ENCODE measurements at regions not wholly inside any gene's neighbourhood (a gene's known extent, or its start where the extent isn't known, plus 50 kb on each side); places are given as distances from the start of the nearest gene placed in this dataset.
"Not testable (repeated sequence)": the region's sequence is repeated elsewhere in the genome, so short reads cannot be mapped to it uniquely, and the experiment has no call there.

DNA sequence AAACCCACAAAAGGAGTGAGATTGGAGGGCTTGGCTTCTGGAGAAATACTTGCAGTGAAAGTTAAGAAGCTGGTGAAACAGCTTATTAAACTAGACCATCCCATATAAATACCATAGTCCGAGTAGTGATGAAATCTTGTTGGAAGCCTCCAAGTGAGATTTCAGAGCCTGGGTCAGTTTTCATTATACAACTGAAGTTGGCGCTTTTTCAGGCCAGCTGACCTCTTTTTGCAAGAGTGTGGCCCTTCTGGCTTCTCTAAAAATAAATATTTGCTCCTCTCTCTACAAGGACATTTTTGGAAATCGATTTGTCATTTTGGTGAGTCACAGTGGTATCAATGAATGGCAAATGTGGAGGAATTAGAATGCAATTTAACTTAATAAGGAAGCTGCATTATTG, 51.2 kb upstream of the THRB start:
- Mint-ChIP-seq H3K27ac (no peak overlapping the region), H3K36me3 (no peaks in the 10 kb centered on the region), H3K9me3 (no peaks in the 10 kb centered on the region), H3K27me3 (no peaks in the 10 kb centered on the region), H3K4me1 (no peaks in the 10 kb centered on the region), H3K4me3 (no peak overlapping the region)
- CTCF ChIA-PET: no interaction called here
- DNase-seq: no peak

DNA sequence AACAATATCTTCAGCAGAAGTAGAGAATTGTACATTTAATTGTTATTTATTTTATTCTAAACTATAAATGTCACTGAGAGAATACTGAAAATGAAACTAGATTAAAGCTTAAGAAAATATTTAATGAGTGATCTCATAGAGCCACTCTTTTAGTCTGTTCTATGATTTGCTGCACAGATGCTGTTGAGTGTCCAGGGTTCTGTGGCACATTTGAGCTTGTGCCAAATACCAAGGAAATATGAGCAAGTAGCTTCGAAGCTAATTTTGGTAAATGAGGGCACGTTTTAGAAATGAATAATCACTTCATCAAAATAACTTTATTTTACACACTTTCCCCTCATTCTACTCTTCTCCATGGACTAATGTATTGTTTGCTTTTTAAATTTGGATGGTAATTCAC, 53.6 kb upstream of the THRB start:
- Mint-ChIP-seq H3K27me3 (no peaks in the 10 kb centered on the region), H3K4me3 (no peak overlapping the region), H3K36me3 (no peaks in the 10 kb centered on the region), H3K4me1 (no peaks in the 10 kb centered on the region), H3K27ac (no peak overlapping the region), H3K9me3 (no peaks in the 10 kb centered on the region)
- CTCF ChIA-PET: no interaction called here
- no peak for DNase-seq

DNA sequence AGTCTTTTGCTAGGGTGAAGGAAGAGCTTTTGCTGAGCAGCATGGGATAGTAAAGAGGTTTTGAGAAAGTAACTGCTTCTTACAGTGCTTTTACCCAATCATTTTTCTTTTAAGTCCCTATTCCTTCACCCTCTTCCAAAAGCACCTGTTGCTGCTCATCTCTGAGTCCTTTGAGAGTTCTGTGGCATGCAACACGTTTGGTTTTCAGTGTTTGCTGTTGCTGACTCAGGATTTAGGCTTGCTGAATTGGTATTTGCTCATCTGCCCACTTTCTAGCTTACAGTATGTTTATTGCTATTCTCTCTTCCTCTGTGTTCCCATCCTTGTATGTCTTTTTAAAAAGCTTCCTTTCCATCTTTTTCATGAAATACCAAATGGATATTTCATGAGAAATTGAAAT, 55.9 kb upstream of the THRB start:
- no peak overlapping the region for H3K4me3 Mint-ChIP-seq
- CTCF ChIA-PET: no interaction called here
- no peak overlapping the region for H3K27ac Mint-ChIP-seq
- no peak for DNase-seq
- H3K36me3 Mint-ChIP-seq: no peaks in the 10 kb centered on the region
- no peaks in the 10 kb centered on the region for H3K4me1 Mint-ChIP-seq
- no peaks in the 10 kb centered on the region for H3K9me3 Mint-ChIP-seq
- no peaks in the 10 kb centered on the region for H3K27me3 Mint-ChIP-seq

DNA sequence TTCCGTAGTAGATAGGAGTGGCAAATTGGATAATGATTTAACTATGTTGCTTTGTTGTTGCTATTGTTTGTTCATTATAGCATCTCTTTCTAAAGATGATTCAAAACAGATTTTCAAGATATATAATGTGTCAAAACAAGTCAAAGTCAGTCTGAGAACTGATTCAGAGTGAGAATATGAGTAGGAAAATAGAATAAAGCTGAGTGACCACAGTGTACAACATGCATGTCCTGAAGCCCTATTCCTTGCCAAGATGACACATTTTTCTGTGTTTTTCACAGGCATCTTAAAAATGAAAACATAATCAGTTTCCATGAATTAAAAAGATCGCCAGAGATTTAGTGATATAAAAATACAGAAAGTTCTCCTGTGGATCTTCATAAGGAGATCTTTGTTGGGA, 57.0 kb upstream of the THRB start:
- no peak overlapping the region for H3K4me3 Mint-ChIP-seq
- H3K27ac Mint-ChIP-seq: no peak overlapping the region
- no peaks in the 10 kb centered on the region for H3K4me1 Mint-ChIP-seq
- no peak for DNase-seq
- H3K27me3 Mint-ChIP-seq: no peaks in the 10 kb centered on the region
- CTCF ChIA-PET: no interaction called here
- H3K36me3 Mint-ChIP-seq: no peaks in the 10 kb centered on the region
- no peaks in the 10 kb centered on the region for H3K9me3 Mint-ChIP-seq

DNA sequence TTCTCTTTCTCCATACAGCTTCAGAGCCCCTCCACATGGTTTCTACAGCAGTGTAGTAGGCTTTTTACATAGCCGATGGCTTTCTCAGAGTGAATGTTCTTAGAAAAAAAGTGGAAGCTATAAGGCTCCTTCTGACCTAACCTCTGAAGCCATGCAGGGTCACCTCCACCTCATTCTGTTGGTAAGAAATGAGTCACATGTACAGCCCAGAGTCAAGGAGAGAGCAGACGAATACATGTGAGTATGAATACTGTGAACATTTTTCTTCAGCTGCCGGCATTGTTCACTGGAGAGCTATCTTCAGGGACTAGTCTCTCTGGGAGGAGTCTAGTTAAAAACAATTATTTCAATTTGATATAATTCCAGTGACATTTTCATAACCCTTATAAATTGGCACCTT, 68.2 kb upstream of the THRB start:
- no peaks in the 10 kb centered on the region for H3K4me1 Mint-ChIP-seq
- DNase-seq: no peak
- no peak overlapping the region for H3K27ac Mint-ChIP-seq
- no peaks in the 10 kb centered on the region for H3K36me3 Mint-ChIP-seq
- H3K27me3 Mint-ChIP-seq: no peaks in the 10 kb centered on the region
- H3K4me3 Mint-ChIP-seq: no peak overlapping the region
- peaks cover 3% of the 10 kb centered on the region for H3K9me3 Mint-ChIP-seq
- CTCF ChIA-PET: no interaction called here

DNA sequence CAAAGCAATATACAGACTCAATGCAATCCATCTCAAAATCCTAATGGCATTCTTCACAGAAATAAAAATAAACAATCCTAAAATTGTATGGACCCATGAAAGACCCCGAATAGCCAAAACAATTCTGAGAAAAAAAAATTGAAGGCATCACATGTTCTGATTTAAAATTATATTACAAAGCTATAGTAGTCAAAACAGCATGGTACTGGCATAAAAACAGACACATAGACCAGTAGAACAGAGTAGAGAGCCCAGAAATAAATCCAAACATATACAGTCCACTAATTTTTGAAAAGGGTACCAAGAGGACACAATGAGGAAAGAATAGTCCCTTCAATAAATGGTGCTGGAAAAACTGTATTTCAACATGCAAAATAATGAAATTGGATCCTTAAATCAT, 70.4 kb upstream of the THRB start:
- Mint-ChIP-seq H3K9me3 (peaks cover 13% of the 10 kb centered on the region), H3K36me3 (no peaks in the 10 kb centered on the region), H3K4me1 (no peaks in the 10 kb centered on the region), H3K27ac (no peak overlapping the region), H3K27me3 (no peaks in the 10 kb centered on the region), H3K4me3 (no peak overlapping the region)
- DNase-seq: no peak
- CTCF ChIA-PET: no interaction called here

DNA sequence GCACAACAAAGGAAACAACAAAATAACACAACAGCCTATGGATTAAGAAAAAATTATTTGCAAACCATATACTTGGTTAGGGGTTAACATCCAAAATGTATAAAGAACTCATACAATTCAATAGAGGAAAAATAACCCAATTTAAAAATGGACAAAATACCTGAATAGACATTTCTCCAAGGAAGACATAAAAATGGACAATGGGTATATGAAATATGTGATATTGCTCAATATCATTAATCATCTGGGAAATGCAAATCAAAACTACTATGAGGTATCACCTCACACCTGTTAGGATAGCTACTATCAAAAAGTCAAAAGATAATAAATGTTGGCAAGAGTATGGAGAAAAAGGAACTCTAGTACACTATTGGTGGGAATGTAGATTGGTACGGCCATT, 71.0 kb upstream of the THRB start:
- no peak for DNase-seq
- Mint-ChIP-seq H3K4me3 (no peak overlapping the region), H3K9me3 (peaks cover 13% of the 10 kb centered on the region), H3K36me3 (no peaks in the 10 kb centered on the region), H3K27ac (no peak overlapping the region), H3K4me1 (no peaks in the 10 kb centered on the region), H3K27me3 (no peaks in the 10 kb centered on the region)
- CTCF ChIA-PET: no interaction called here

DNA sequence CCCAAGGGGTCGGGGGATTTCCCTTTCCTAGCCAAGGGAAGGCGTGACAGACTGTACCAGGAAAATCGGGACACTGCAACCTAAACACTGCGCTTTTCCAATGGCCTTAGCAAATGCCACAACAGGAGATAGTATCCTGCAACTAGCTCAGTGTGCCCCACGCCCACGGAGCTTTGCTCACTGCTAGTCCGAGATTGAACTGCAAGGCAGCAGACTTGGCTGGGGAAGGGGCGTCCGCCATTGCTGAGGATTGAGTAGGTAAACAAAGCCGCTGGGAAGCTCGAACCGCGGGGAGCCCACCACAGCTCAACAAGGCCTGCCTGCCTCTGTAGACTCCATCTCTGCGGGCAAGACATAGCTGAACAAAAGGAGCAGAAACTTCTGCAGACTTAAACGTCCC, 72.3 kb upstream of the THRB start:
- Mint-ChIP-seq H3K9me3 (peaks cover 18% of the 10 kb centered on the region), H3K27me3 (no peaks in the 10 kb centered on the region), H3K36me3 (no peaks in the 10 kb centered on the region), H3K27ac (no peak overlapping the region), H3K4me3 (no peak overlapping the region), H3K4me1 (no peaks in the 10 kb centered on the region)
- CTCF ChIA-PET: no interaction called here
- no peak for DNase-seq

DNA sequence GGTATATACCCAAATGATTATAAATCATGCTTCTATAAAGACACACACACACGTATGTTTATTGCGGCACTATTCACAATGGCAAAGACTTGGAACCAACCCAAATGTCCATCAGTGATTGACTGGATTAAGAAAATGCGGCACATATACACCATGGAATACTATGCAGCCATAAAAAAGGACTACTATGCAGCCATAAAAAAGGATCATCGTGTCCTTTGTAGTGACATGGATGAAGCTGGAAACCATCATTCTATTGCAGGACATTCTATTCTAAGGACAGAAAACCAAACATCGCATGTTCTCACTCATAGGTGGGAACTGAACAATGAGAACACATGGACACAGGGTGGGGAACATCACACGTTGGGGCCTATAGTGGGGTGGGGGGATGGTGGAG, 77.8 kb upstream of the THRB start:
- peaks cover 19% of the 10 kb centered on the region for H3K9me3 Mint-ChIP-seq
- DNase-seq, H3K36me3 Mint-ChIP-seq, H3K4me1 Mint-ChIP-seq, CTCF ChIA-PET, H3K27ac Mint-ChIP-seq, H3K4me3 Mint-ChIP-seq, H3K27me3 Mint-ChIP-seq: not testable (repeated sequence)

DNA sequence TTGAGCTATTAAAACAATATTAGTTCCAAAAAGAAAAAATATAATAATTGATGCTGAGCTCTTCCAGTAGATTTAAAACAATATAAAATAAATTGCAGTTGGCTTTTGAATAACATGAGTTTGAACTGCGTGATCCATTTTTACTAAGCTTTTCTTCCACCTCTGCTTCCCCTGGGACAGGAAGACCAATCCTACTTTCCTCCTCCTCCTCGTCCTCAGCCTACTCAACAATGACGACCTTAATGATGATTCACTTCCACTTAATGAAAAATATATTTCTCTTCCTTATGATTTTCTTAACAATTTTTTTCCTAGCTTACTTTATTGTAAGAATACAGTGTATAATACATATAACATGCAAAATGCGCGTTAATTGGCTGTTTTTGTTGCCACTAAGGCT, 78.9 kb upstream of the THRB start:
- Mint-ChIP-seq H3K27ac (no peak overlapping the region), H3K4me3 (no peak overlapping the region), H3K9me3 (peaks cover 17% of the 10 kb centered on the region), H3K4me1 (no peaks in the 10 kb centered on the region), H3K27me3 (no peaks in the 10 kb centered on the region), H3K36me3 (no peaks in the 10 kb centered on the region)
- DNase-seq: no peak
- CTCF ChIA-PET: no interaction called here

DNA sequence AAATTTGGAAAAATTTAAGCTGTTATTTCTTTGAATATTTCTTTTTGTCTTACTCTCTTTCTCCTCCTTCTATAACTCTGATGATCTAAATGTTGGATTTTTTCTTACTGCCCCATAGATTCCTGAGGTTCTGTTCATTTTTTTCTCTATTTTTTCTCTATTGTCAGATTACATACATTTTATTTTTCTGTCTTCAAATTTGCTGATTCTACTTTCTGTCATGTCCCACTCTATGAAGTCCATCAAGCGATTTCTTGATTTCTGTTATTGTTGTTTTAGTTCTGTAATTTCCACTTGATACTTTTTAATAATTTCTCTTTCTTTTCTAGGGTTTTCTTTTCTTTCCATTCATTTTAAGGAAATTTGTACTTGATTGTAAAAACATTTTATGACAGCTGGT, 83.7 kb upstream of the THRB start:
- Mint-ChIP-seq H3K4me3 (no peak overlapping the region), H3K4me1 (no peaks in the 10 kb centered on the region), H3K27me3 (no peaks in the 10 kb centered on the region), H3K9me3 (peaks cover 7% of the 10 kb centered on the region), H3K36me3 (no peaks in the 10 kb centered on the region), H3K27ac (no peak overlapping the region)
- CTCF ChIA-PET: no interaction called here
- DNase-seq: no peak

DNA sequence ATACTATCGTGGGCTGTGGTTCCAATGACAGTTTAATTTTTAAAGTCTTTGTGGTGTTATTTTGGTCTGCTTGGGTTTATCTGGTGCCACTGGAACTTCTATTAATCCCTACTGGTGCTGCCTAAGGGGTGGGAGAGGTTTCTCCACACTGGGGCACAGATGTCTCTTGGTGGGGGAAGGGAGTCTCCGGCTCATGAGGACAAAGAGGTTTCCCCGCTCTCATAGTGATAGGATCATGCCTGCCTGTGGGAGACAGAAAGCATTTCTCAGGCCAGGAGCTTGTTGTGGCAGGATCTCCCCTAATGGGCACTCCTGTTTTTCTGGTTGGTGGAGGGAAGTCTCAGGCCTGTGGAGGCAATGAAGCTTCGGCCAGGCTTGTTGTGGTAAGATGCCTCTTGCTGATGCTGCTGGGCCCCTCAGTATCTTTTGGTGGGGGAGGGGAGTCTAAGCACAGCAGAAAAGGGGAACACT, 84.3 kb upstream of the THRB start:
- Mint-ChIP-seq H3K27ac (no peak overlapping the region), H3K36me3 (no peaks in the 10 kb centered on the region), H3K4me1 (no peaks in the 10 kb centered on the region), H3K27me3 (no peaks in the 10 kb centered on the region), H3K4me3 (no peak overlapping the region), H3K9me3 (peaks cover 7% of the 10 kb centered on the region)
- CTCF ChIA-PET: no interaction called here
- DNase-seq: no peak

DNA sequence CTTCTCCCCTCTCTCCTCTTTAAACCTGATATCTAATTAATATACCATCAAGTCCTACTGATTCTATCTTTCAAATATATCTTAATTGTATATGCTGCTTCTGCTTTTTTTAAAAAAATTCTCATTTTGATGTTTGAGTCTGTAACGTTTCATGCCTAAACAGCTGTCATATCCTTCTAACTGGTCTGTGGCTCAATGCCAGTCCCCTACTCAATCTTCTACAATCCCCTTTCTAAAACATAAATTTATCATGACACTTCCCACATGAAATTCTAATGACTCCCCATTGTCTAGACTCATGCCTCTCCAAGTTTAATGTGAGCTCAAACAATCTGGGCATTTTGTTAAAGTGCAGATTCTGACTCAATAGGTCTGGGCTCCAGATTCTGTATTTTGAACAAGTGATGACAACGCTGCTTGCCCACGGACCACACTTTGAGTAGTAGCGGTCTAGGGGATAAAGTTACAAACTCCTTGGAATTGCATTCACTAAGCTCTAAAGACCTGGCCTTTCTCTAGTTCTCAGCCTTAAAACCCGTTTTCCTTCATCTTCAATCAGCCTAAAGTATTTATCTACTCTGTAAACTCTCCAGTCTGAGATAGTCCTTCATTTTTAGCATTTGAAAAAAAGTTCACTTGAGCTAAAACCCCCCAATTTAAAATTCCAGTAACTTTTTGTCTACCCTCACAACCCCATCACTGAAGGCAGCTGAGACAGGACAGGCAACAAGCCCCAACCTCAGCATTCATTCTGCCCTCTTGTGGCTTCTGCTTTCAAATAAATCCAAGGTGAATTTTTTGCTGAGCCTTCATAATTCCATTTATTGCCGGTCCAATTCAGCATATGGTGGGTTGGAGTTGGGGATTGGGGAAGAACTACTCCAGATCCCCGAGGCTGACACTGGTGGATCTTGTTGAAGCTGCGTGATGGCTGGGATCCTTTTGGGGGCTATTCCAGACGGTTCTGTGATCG, 88.1 kb upstream of the THRB start:
- H3K27me3 Mint-ChIP-seq: no peaks in the 10 kb centered on the region
- peaks cover 4% of the 10 kb centered on the region for H3K9me3 Mint-ChIP-seq
- no peaks in the 10 kb centered on the region for H3K36me3 Mint-ChIP-seq
- H3K4me1 Mint-ChIP-seq: no peaks in the 10 kb centered on the region
- no peak for DNase-seq
- no peak overlapping the region for H3K4me3 Mint-ChIP-seq
- CTCF ChIA-PET: no interaction called here
- H3K27ac Mint-ChIP-seq: no peak overlapping the region

DNA sequence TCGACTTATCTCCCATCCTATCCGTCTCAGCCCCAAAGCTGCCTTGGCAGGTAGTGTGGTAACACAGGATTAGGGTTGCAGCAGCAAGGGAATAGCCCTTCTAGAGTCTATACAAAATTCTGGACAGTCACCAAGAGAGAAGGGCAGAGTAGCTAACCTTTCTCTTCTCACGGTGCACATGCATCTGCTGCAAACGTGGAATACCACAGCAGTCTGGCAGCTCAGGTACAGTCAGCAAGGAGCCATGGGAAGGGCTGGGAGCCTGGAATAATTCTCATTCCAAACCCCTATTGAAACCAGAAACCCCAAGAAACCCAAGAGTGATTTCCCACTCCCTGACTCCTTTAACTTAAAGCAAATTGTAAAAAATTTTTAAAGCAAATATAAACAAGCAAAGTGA, 92.3 kb upstream of the THRB start:
- CTCF ChIA-PET: no interaction called here
- H3K4me1 Mint-ChIP-seq: no peaks in the 10 kb centered on the region
- DNase-seq: no peak
- no peaks in the 10 kb centered on the region for H3K36me3 Mint-ChIP-seq
- H3K27ac Mint-ChIP-seq: no peak overlapping the region
- H3K4me3 Mint-ChIP-seq: no peak overlapping the region
- H3K9me3 Mint-ChIP-seq: no peaks in the 10 kb centered on the region
- H3K27me3 Mint-ChIP-seq: no peaks in the 10 kb centered on the region

DNA sequence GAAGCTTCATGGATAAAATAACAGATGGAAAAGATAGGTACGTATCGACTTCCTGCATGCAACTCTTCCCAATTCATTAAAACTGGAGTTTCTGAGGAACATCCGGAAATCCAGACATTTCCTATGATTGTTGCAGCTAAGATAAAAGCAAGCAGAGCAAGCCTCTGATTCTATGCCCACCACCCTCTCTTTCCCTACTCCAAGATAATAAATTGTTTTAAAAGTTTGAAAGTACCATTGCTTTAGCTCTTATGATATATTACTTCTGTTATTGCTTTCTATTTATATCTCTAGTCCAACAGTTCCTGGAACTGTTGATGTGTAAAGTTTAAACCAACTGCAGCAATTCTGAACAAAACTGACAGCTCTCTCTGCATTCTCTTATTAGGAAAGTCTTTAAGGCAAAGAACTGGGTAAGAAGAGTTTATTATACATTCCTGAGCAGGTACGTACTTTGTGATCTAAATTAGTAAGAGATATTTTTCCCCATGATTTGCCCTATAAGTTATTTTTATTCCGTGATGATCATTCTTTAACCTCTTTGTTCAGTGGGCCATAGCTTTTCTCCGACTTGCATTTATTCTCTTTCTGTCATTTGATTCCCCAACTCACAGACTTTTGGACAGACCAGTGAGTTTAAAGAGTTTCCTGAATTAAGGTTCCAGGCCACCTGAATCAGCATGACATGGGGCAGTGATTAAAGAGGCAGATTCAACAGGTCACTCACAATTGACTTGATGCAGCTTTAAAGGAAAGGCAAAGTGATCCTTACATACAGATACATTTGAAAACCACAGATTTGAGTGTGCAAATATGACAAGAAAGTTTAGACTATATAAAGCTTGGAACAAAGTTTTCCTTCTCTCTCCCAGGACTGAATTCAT, 94.2 kb upstream of the THRB start:
- Mint-ChIP-seq H3K4me1 (no peaks in the 10 kb centered on the region), H3K4me3 (no peak overlapping the region), H3K27ac (no peak overlapping the region), H3K9me3 (no peaks in the 10 kb centered on the region), H3K36me3 (no peaks in the 10 kb centered on the region), H3K27me3 (no peaks in the 10 kb centered on the region)
- CTCF ChIA-PET: no interaction called here
- no peak for DNase-seq
